Smooth muscle cell (in vitro differentiated cells): ENCODE measurements at regions not wholly inside any gene's neighbourhood (a gene's known extent, or its start where the extent isn't known, plus 50 kb on each side); places are given as distances from the start of the nearest gene placed in this dataset.

ENCODE experiments used
- DNase-seq: peaks from one replicate; lab custom pipeline; 2025; ENCODE audit not compliant: unreplicated experiment; lab: John Stamatoyannopoulos, UW
- H2AFZ ChIP-seq: fragments of 200-600 bp; sonication (generic); 2 replicates; pipeline ENCODE4 v1.6.0; 2016; ENCODE audit warnings: antibody characterized with exemption, low read depth, mild to moderate bottlenecking
- H3F3A ChIP-seq: fragments of 200-600 bp; sonication (generic); 2 replicates; pipeline ENCODE4 v1.6.0; 2017; ENCODE audit warnings: antibody characterized with exemption, low read depth
- H3K27ac ChIP-seq: fragments of 200-600 bp; sonication (generic); 2 replicates; pipeline ENCODE4 v1.5.1; 2016; ENCODE audit warnings: low read depth, mild to moderate bottlenecking
- H3K27me3 ChIP-seq: fragments of 200-600 bp; sonication (generic); 2 replicates; pipeline ENCODE4 v1.6.1; 2016; ENCODE audit warnings: low read depth, mild to moderate bottlenecking
- H3K36me3 ChIP-seq: fragments of 200-600 bp; sonication (generic); 2 replicates; pipeline ENCODE4 v1.5.1; 2016; ENCODE audit warnings: low read depth
- H3K4me1 ChIP-seq: fragments of 200-600 bp; sonication (generic); 2 replicates; pipeline ENCODE4 v1.5.1; 2016; ENCODE audit warnings: low read depth
- H3K4me2 ChIP-seq: fragments of 200-600 bp; sonication (generic); 2 replicates; pipeline ENCODE4 v1.6.0; 2016; ENCODE audit warnings: mild to moderate bottlenecking
- H3K4me3 ChIP-seq: fragments of 200-600 bp; sonication (generic); 2 replicates; pipeline ENCODE4 v1.5.1; 2016; ENCODE audit warnings: mild to moderate bottlenecking
- H3K79me2 ChIP-seq: fragments of 200-600 bp; sonication (generic); 2 replicates; pipeline ENCODE4 v1.6.0; 2016; ENCODE audit warnings: low read depth, mild to moderate bottlenecking
- H3K9ac ChIP-seq: fragments of 200-600 bp; sonication (generic); 2 replicates; pipeline ENCODE4 v1.6.0; 2016; ENCODE audit warnings: low read depth
- H3K9me3 ChIP-seq: fragments of 200-600 bp; sonication (generic); replicated peaks from 2 replicates; pipeline ENCODE4 v1.5.1; 2016; ENCODE audit warnings: low read depth
- H4K20me1 ChIP-seq: fragments of 200-600 bp; sonication (generic); 2 replicates; pipeline ENCODE4 v1.6.0; 2016; ENCODE audit warnings: low read depth
- CTCF ChIP-seq: fragments of 200-600 bp; sonication (generic); IDR thresholded peaks from 2 replicates; pipeline ENCODE4 v1.5.1; 2017; ENCODE audit warnings: borderline replicate concordance, mild to moderate bottlenecking, antibody characterized with exemption; ENCODE audit not compliant: insufficient read depth, poor library complexity, severe bottlenecking
- WGBS: methylation state at CpG from one replicate; pipeline ENCODE4 v1.1.7; 2016; ENCODE audit warnings: low lambda C conversion rate; 5-methylcytosine and 5-hydroxymethylcytosine counted together

DNA sequence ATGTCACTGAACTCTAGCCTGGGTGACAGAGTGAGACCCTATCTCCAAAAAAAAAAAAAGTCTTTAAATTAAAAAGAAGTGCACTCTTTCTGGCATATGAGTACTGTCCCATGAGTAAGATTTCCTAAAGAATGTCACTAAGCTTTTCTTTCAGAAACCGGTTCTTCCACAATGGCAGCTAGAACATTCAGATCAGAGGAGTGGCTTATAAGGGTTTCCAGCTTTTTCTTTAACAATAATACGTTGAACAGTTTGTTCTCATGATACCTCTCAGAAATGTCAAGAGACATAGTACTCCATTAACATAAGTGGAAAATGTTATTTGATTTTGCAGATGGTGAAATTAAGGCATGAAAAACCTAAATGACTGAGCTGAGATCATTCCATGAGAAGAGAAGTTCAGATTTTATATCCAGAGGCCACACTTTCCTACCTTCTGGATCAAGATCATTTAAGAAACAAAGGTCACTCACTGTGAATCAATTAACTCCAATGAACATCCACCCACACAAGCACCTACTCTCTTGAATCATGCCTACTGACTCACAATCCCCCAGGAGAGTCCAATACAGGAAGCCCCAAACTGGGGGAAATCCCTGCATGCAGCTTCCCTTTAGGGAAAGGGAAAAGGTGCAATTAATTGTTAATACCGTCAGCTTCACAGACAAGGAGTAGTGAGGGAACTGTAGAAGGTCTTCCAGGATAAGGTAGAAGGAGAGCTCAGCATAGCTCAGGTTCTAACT lies 86.9 kb downstream of the SPTSSA start:
- no peak for DNase-seq
- Histone ChIP-seq H3F3A (no peaks in the 10 kb centered on the region), H4K20me1 (no peaks in the 10 kb centered on the region), H3K9me3 (no peaks in the 10 kb centered on the region), H3K36me3 (no peaks in the 10 kb centered on the region), H3K4me1 (peaks cover 5% of the 10 kb centered on the region), H3K4me3 (no peak overlapping the region), H3K4me2 (no peak overlapping the region), H2AFZ (no peak overlapping the region), H3K9ac (peak overlapping the region; percentile 47), H3K27me3 (no peaks in the 10 kb centered on the region), H3K79me2 (no peaks in the 10 kb centered on the region), H3K27ac (peak overlapping the region; percentile 57)
- no peak for TF ChIP-seq CTCF
- 65% methylated on average over 3 of the region's 3 CpGs for WGBS

- H3K79me2 ChIP-seq, result no peaks in the 10 kb centered on the region
- no peaks in the 10 kb centered on the region for H3K36me3 ChIP-seq
- no peak overlapping the region for H3K4me3 ChIP-seq
- no peak for TF ChIP-seq CTCF
- peaks cover 5% of the 10 kb centered on the region for H3K4me1 ChIP-seq
- no peaks in the 10 kb centered on the region for H3F3A ChIP-seq
- no peak overlapping the region for H3K4me2 ChIP-seq
- H3K27me3 ChIP-seq, result no peaks in the 10 kb centered on the region
- WGBS, result 48% methylated on average over 2 of the region's 2 CpGs
- no peak overlapping the region for H3K27ac ChIP-seq
- DNase-seq, result no peak
- H3K9ac ChIP-seq, result no peak overlapping the region
- H2AFZ ChIP-seq, result no peak overlapping the region
- H3K9me3 ChIP-seq, result no peaks in the 10 kb centered on the region
- H4K20me1 ChIP-seq, result no peaks in the 10 kb centered on the region
These were observed 88.8 kb downstream of the SPTSSA start for GRCh38 chr14:34373191-34373590.

GRCh38 chr14:34372786-34373185 lies 89.3 kb downstream of the SPTSSA start:
- Histone ChIP-seq H3K36me3 (no peaks in the 10 kb centered on the region), H3K9ac (no peak overlapping the region), H3K4me2 (no peak overlapping the region), H4K20me1 (no peaks in the 10 kb centered on the region), H2AFZ (no peak overlapping the region), H3K27ac (no peak overlapping the region), H3K4me1 (peaks cover 5% of the 10 kb centered on the region), H3K4me3 (no peak overlapping the region), H3K79me2 (no peaks in the 10 kb centered on the region), H3K9me3 (no peaks in the 10 kb centered on the region), H3K27me3 (no peaks in the 10 kb centered on the region), H3F3A (no peaks in the 10 kb centered on the region)
- 64% methylated on average over 1 of the region's 1 CpG for WGBS
- TF ChIP-seq CTCF, result no peak
- DNase-seq, result no peak

DNA sequence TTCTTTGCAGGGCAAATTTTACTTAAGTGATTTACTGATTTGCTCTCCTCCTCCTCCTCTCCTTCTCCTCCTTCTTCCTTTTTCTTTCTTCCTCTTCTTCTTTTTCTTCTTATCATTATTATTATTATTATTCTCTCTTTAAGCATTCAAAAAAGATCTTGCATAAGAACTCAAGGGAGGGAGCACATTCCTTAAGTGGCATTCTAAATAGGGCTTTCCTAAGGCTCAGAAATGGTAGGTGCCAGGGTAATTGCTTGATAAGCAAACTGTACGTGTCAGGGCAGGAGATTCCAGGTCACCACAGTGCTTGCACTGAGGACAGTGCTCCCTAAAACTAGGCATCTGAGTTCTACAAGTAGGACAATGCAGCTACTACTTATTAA lies 92.4 kb downstream of the SPTSSA start:
- TF ChIP-seq CTCF, result no peak
- H3K36me3 ChIP-seq, result no peaks in the 10 kb centered on the region
- H3K9ac ChIP-seq, result no peak overlapping the region
- H3K27me3 ChIP-seq, result no peaks in the 10 kb centered on the region
- H3K9me3 ChIP-seq, result no peaks in the 10 kb centered on the region
- no peaks in the 10 kb centered on the region for H3K79me2 ChIP-seq
- peaks cover 5% of the 10 kb centered on the region for H3K4me1 ChIP-seq
- no peak for DNase-seq
- H3K4me3 ChIP-seq, result no peak overlapping the region
- H3F3A ChIP-seq, result no peaks in the 10 kb centered on the region
- no peak overlapping the region for H3K4me2 ChIP-seq
- H4K20me1 ChIP-seq, result no peaks in the 10 kb centered on the region
- 61% methylated on average over 1 of the region's 1 CpG for WGBS
- H2AFZ ChIP-seq, result no peak overlapping the region
- no peak overlapping the region for H3K27ac ChIP-seq
